GM12892 (cell line): ENCODE measurements at regions not wholly inside any gene's neighbourhood (a gene's known extent, or its start where the extent isn't known, plus 50 kb on each side); places are given as distances from the start of the nearest gene placed in this dataset.

ENCODE experiments used
- DNase-seq: peaks from one replicate; pipeline ENCODE4 v3.0.0; 2011; ENCODE audit not compliant: insufficient read length
- FAIRE-seq: peaks from 2 replicates; lab custom pipeline; 2011; peaks lifted over from hg19 to GRCh38; lab: Jason Lieb, UNC
- POLR2A ChIP-seq: IDR thresholded peaks from 2 replicates; pipeline ENCODE4 v1.6.1; 2011; ENCODE audit warnings: low read depth, low read length, control low read depth
- POLR2AphosphoS5 ChIP-seq: IDR thresholded peaks from 2 replicates; pipeline ENCODE4 v1.6.1; 2011; ENCODE audit warnings: low read depth, low read length, control low read depth
- TAF1 ChIP-seq: IDR thresholded peaks from 2 replicates; pipeline ENCODE4 v1.6.1; 2011; ENCODE audit warnings: low read depth, mild to moderate bottlenecking, control low read depth, low read length, borderline replicate concordance

DNA sequence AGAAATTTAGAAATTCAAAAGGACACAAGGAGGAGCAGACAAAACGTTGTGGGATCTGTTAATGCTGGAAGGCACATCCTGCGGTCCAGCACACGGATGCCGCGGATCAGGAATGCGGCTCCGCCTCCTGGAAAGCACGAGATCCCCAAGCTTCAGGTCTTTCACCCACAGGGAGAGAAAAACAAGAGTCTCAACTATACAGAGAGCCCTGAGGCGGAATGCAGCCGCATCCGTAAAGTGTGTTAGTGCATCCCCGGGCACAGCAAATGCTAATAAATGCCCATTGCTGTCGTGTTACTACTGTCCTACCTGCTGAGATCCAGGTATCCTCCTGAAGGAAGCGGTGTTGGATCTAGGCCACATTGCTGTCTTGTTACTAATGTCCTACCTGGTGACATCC is 303.9 kb downstream of the EIPR1 start:
- no peak for DNase-seq
- no peak for FAIRE-seq
- TF ChIP-seq TAF1 (no peak), POLR2A (no peak), POLR2AphosphoS5 (no peak)

- TF ChIP-seq POLR2AphosphoS5, result no peak
- TF ChIP-seq TAF1, result no peak
- TF ChIP-seq POLR2A, result no peak
- DNase-seq, result no peak
- no peak for FAIRE-seq
These were observed 304.5 kb downstream of the EIPR1 start for GRCh38 chr2:3073041-3073595.

GRCh38 chr2:3071685-3072263 is 305.8 kb downstream of the EIPR1 start:
- no peak for DNase-seq
- no peak for TF ChIP-seq POLR2AphosphoS5
- no peak for TF ChIP-seq POLR2A
- TF ChIP-seq TAF1, result no peak
- FAIRE-seq, result no peak

DNA sequence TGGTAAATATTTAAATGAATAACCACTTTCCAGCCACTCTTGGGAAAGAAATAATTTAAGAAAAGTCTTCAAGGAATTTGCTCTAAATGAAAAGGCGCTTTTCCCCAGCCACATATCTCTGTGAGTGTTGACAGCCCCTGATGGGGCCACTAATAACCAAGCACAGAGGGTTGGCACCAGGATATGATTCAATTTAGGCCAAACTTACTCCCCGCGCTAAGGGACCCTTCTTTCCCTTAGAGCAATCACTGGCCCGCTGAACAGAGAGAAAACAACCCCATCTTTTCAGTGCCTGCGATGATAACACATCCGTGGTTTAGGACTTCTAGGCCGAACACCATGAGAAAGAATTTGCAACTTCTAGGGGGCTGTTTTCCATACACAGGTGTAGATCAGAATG is 310.8 kb downstream of the EIPR1 start:
- no peak for FAIRE-seq
- no peak for DNase-seq
- TF ChIP-seq POLR2A (no peak), POLR2AphosphoS5 (no peak), TAF1 (no peak)

DNA sequence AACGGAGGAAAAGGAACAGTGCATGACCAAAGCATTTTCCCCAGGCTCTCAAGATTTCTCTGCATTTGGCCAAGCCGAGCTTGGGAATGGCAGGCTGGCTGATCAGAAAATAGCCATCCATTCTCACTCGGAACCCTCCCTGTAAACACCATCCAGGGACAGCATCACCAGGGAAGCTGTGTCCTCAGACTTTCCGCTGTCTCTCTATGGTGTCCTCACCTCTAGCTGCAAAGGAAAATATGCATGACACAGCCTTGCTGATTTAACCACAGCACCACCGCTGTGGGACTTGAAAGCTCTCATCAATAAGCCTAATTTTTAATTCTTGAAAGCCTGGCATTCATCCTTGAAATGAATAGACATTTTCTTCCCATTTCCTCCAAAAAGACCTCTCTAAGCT is 311.7 kb downstream of the EIPR1 start:
- TF ChIP-seq TAF1, result no peak
- no peak for TF ChIP-seq POLR2AphosphoS5
- no peak for TF ChIP-seq POLR2A
- FAIRE-seq (no peak), DNase-seq (no peak)

DNA sequence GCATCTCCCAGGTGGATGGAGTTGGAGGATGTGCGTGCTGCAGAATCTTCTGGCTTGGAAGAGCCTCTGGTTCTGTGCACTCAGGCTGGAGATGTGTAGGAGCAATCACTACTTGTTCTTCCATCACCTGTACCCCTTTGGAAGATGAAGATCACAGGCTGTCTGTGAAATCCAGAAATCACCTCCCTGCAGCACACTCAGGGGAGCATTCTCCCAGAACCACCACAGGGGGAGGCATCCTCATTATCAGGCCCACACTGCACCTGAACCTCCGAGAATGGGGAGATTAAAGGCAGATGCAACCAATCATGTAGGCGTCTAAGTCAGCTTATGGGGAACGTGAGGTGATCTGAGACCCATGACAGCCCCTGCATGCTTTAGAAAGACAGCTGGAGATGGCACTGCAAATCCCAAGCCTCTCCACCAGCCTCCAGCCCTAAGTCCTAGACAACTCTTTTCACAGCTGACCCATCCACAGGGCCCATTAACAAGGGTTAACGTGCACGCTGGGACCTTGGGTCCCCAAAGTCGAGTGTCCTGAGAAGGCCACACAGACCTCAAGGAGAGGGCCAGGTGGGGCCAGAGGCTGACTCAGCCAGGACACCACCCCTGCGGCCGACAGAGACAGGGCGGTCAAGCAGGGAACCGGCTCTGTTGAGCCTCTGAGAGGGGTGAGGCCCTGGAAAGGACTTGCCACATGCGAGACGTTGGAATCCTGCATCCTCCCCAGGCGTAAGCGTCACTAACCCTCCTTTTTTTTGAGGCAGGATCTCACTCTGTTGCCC is 314.9 kb downstream of the EIPR1 start:
- DNase-seq (no peak), FAIRE-seq (no peak)
- TF ChIP-seq TAF1, result no peak
- no peak for TF ChIP-seq POLR2AphosphoS5
- no peak for TF ChIP-seq POLR2A

DNA sequence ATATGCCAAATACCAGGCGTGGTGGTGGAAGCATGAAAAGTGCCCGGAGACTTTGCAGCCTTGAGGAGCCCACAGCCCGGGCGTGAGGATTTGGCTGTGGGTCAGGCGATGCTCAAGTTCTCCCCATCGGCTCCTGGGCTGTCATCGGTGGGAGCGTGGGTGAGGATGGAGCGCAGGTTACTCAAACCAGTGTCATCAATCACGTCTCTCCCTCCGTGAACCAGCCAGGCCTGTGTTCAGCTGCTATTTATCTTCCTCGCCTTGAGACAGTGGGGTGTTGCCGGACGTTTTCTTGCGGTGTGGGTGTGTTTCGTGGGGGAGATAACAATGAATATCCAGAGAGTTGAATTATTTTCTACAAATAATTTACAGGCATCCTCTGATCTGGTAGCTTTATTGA is 317.6 kb downstream of the EIPR1 start:
- FAIRE-seq, result no peak
- no peak for DNase-seq
- TF ChIP-seq TAF1 (no peak), POLR2AphosphoS5 (no peak), POLR2A (no peak)

DNA sequence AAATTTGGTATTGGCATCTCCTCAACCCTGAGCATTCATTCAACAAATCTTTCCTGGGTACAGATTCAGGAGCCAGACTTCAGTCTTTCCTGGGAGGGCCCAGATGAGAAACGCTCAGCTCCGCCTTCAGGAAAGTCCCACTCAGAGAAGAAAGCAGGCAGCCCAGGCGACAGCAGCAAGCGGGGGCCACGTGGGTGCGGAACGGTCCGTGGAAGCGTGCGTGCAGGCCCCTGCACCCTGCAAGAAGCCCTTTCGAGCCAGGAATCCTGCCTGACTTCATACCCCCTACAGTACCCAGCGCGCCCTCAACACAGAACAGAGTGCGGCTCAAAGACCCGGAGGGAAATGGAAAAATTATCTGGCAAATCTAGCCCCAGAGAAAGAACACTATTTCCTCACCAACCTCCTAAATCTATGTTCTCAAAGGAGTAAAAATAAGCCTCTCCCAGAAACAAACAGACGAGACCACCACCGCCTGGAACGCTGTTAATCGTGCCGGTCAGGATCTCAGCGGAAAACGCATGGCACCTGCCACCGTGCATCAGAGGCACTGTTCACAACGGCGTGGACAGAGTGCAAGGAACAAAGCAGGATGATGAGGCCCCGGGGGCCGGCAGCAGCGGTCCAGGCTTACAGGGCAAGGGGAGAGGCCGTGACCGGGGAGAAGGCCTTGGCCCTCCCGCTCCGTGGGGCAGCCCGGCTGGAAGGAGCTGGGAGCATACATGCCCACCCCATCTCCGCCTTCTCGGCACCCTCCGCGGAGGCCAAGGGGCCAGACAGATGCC is 318.3 kb downstream of the EIPR1 start:
- no peak for TF ChIP-seq POLR2A
- TF ChIP-seq POLR2AphosphoS5, result no peak
- no peak for TF ChIP-seq TAF1
- DNase-seq (no peak), FAIRE-seq (no peak)

- DNase-seq (no peak), FAIRE-seq (no peak)
- TF ChIP-seq POLR2AphosphoS5, result no peak
- no peak for TF ChIP-seq TAF1
- TF ChIP-seq POLR2A, result no peak
These were observed 323.6 kb downstream of the EIPR1 start for GRCh38 chr2:3054066-3054465.

GRCh38 chr2:3051266-3051665 is 326.4 kb downstream of the EIPR1 start:
- TF ChIP-seq TAF1 (no peak), POLR2AphosphoS5 (no peak), POLR2A (no peak)
- no peak for FAIRE-seq
- no peak for DNase-seq

DNA sequence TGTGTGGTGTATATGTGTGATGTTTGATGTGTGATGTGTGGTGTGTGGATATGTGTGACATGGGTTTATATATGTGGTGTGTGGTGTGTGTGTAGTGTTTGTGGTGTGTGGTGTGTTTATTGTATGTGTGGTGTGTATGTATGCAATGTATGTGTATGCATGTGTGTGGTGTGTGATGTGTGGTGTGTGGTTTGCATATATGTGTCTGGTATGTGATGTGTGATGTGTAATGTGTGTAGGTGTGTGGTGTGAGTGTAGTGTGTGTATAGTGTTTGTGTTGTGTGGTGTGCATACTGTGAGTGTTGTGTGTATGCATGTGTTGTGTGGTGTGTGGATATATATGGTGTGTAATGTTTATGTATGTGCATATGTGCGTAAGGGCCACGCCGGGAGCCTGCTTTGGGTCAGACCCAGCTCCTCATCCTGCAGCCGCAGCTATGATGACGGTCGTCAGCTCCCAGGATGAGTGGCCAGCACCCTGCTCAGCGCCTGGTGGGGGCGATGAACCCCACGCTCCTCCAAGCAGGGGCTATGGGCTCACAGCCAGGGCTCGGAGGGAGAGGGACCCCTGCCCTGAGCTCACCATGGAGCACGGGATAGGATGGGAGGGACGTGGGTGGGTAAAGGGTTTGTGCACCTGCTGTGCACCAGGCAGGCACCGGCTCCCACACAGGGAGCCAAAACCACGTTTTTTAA is 331.3 kb downstream of the EIPR1 start:
- DNase-seq (no peak), FAIRE-seq (peak; percentile 27)
- TF ChIP-seq POLR2A (no peak), TAF1 (no peak), POLR2AphosphoS5 (no peak)
